ENCODE measurements at regions not wholly inside any gene's neighbourhood (a gene's known extent, or its start where the extent isn't known, plus 50 kb on each side); places are given as distances from the start of the nearest gene placed in this dataset.

DNA sequence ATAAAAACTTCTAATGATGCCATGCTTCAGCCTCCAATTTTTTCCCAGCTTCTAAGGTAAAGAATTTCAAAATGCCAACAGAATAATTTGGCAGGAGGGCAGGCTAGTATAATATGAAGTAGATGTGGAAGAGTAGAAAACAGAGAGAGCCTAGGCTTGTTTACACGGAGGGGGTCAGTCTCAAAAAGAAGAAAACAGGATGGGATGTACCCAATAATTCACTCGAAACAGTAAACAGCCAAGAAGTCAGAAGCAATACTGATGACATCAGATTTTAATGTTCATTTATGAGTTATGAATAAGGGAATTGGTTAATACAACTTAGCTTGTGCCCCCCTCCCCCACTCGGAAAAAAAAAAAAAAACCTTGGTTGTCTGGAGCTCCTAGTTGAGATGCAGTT is 422.5 kb downstream of the FOXO1 start:
- Histone ChIP-seq H3K27me3 (no peaks in the 10 kb centered on the region), H3K27ac (no peak overlapping the region), H3K36me3 (no peaks in the 10 kb centered on the region), H3K9me3 (no peaks in the 10 kb centered on the region), H3K4me1 (no peaks in the 10 kb centered on the region), H3K4me3 (no peak overlapping the region)
- no peak for DNase-seq
- intact Hi-C loops (cut with DNase I; ENCODE audit: low total_unique reads), result no loop called here
- no peak for TF ChIP-seq POLR2AphosphoS5 (IDR thresholded peaks at IDR 0.05)
- WGBS, 5 donors, result 30 to 75% (median 32%) methylated on average over 3 of the region's 3 CpGs

DNA sequence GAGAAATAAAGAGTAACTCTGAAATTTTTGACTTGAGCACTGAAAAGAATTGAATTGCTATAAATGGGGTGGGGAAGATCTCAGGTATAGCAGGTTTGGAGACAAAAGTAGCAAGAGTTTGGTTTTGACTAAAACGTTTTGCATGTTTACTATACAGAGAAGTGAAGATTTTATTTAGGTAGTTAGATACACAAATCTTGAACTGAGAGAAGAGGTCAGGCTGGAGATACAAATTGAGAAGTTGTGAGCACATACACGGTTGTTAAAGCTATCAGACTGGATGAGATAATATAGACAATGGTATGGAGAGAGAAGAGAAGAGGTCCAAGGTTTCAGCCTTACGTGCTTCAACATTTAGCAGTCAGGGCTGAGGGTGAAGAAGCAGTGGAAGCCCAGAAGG is 420.9 kb downstream of the FOXO1 start:
- intact Hi-C loops (cut with DNase I; ENCODE audit: low total_unique reads), result no loop called here
- Histone ChIP-seq H3K27me3 (no peaks in the 10 kb centered on the region), H3K4me1 (no peaks in the 10 kb centered on the region), H3K36me3 (no peaks in the 10 kb centered on the region), H3K4me3 (no peak overlapping the region), H3K9me3 (peaks cover 0 to 11% (median 0%) of the 10 kb centered on the region in 4 donors), H3K27ac (no peak overlapping the region)
- WGBS, 5 donors, result 47 to 59% (median 56%) methylated on average over 3 of the region's 3 CpGs
- no peak for DNase-seq
- TF ChIP-seq, protein P1, sequence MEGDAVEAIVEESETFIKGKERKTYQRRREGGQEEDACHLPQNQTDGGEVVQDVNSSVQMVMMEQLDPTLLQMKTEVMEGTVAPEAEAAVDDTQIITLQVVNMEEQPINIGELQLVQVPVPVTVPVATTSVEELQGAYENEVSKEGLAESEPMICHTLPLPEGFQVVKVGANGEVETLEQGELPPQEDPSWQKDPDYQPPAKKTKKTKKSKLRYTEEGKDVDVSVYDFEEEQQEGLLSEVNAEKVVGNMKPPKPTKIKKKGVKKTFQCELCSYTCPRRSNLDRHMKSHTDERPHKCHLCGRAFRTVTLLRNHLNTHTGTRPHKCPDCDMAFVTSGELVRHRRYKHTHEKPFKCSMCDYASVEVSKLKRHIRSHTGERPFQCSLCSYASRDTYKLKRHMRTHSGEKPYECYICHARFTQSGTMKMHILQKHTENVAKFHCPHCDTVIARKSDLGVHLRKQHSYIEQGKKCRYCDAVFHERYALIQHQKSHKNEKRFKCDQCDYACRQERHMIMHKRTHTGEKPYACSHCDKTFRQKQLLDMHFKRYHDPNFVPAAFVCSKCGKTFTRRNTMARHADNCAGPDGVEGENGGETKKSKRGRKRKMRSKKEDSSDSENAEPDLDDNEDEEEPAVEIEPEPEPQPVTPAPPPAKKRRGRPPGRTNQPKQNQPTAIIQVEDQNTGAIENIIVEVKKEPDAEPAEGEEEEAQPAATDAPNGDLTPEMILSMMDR (IDR thresholded peaks at IDR 0.05), result no peak
- TF ChIP-seq POLR2A (IDR thresholded peaks at IDR 0.05), result no peak
- no peak for TF ChIP-seq POLR2AphosphoS5 (IDR thresholded peaks at IDR 0.05)
- no peak for TF ChIP-seq EP300 (IDR thresholded peaks at IDR 0.05)

DNA sequence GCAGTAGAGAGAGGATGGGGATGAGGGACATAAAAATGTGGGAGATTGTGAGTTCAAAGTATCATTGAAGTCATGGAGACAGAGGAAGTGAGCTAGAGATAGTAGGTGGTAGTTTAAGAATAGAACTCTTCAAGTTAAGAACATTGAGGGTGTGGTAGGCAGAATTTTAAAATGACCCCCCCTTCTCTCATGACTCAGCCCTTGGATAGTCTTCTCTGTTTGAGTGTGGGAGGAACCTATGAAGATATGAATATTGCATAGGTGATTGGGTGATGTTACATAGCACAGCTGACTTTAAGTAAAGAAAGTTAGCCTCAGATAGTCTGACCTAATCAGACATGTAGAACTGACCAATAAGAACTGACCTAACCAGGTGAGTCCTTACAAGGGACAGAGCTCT is 418.6 kb downstream of the FOXO1 start:
- Histone ChIP-seq H3K36me3 (no peaks in the 10 kb centered on the region), H3K4me1 (no peaks in the 10 kb centered on the region), H3K9me3 (peaks cover 0 to 11% (median 0%) of the 10 kb centered on the region in 4 donors), H3K4me3 (no peak overlapping the region), H3K27ac (no peak overlapping the region), H3K27me3 (no peaks in the 10 kb centered on the region)
- intact Hi-C loops (cut with DNase I; ENCODE audit: low total_unique reads), result no loop called here
- DNase-seq, result no peak
- TF ChIP-seq POLR2AphosphoS5 (IDR thresholded peaks at IDR 0.05) (no peak), EP300 (IDR thresholded peaks at IDR 0.05) (no peak), POLR2A (IDR thresholded peaks at IDR 0.05) (no peak)
- TF ChIP-seq, protein P1 (IDR thresholded peaks at IDR 0.05), result no peak

DNA sequence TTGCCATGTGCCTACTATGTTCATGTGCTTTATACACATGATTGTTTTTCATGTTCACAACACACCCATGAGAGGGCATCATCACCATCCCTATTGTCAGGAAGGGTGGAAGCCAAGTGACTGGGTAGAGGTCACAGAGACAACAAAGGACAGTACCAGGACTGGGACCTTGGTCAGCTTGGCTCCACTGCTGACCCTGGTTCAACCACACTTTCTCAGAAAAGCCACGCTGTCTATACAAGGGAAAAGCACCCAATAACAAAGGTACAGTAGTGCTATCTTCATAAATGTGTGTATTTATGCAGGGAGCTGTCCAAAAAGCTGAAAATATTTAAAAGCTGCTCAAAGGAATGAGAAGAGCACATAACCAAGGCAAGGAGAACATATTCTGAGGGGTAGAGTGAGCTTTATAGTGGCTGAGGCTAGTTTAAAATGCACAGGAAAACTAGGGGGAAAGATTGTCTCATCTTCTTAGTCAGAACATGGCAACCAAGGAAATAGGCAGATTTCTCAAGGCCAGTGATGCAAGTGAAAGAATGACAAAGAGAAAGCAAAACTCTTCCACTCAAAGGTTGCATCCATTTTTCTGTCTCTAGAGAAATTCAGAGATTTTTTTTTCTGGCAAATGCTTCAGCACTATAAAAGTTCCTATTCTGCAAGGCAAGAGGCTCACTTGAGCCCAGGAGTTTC is 415.0 kb downstream of the FOXO1 start:
- no peak for DNase-seq
- Histone ChIP-seq H3K27me3 (no peaks in the 10 kb centered on the region), H3K9me3 (peaks cover 0 to 11% (median 0%) of the 10 kb centered on the region in 4 donors), H3K36me3 (no peaks in the 10 kb centered on the region), H3K4me3 (no peak overlapping the region), H3K4me1 (no peaks in the 10 kb centered on the region), H3K27ac (peak overlapping the region in 2 of 5 donors; percentile 11 to 40)
- 24 to 77% (median 69%) methylated on average over 1 of the region's 1 CpG for WGBS, 5 donors
- TF ChIP-seq POLR2A (IDR thresholded peaks at IDR 0.05), result no peak
- intact Hi-C loops (cut with DNase I; ENCODE audit: low total_unique reads), result no loop called here

DNA sequence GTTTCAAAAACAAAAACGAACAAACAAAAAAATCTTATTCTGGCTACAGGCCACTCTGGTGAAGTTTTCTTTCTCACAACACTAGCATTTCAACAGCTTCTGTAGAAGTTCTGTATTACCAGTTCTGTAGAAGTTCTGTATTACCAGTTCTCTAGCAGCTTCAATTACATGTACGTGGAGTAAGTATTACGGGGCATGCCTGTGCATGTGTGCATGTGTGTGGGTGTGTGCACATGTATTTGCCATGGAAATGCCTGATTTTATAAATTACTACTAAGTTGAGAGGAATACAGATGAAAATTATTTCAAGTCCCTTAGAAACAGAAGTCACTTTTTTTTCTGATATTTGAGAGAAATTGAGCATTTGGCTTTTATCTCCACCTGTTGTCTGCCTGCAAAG is 414.2 kb downstream of the FOXO1 start:
- no peaks in the 10 kb centered on the region for H3K36me3 ChIP-seq
- no peak for DNase-seq
- peaks cover 0 to 11% (median 0%) of the 10 kb centered on the region in 4 donors for H3K9me3 ChIP-seq
- TF ChIP-seq POLR2A (IDR thresholded peaks at IDR 0.05), result no peak
- no peak for TF ChIP-seq POLR2AphosphoS5 (IDR thresholded peaks at IDR 0.05)
- TF ChIP-seq, protein P1 (IDR thresholded peaks at IDR 0.05), result no peak
- TF ChIP-seq EP300 (IDR thresholded peaks at IDR 0.05), result no peak
- WGBS, 5 donors, result 85 to 93% (median 88%) methylated on average over 3 of the region's 3 CpGs
- H3K27ac ChIP-seq, result no peak overlapping the region
- no peaks in the 10 kb centered on the region for H3K4me1 ChIP-seq
- no peak overlapping the region for H3K4me3 ChIP-seq
- H3K27me3 ChIP-seq, result no peaks in the 10 kb centered on the region
- intact Hi-C loops (cut with DNase I; ENCODE audit: low total_unique reads), result no loop called here
